Fibroblast of skin of back (primary cell): ENCODE measurements at regions not wholly inside any gene's neighbourhood (a gene's known extent, or its start where the extent isn't known, plus 50 kb on each side); places are given as distances from the start of the nearest gene placed in this dataset.
"Not testable (repeated sequence)": the region's sequence is repeated elsewhere in the genome, so short reads cannot be mapped to it uniquely, and the experiment has no call there.

Experiments
- DNase-seq: peaks from one replicate; pipeline ENCODE4 v3.0.0-alpha.2; 2013

- DNase-seq, result no peak
Observed at GRCh38 chr6:93919365-93919764, 500.0 kb upstream of the EPHA7 start.

- no peak for DNase-seq
Observed at GRCh38 chr6:93918258-93918657, 498.9 kb upstream of the EPHA7 start.

- no peak for DNase-seq
Observed at GRCh38 chr6:93917216-93917615, 497.9 kb upstream of the EPHA7 start.

GRCh38 chr6:93916716-93917115, 497.4 kb upstream of the EPHA7 start:
- DNase-seq, result no peak

- no peak for DNase-seq
Observed at GRCh38 chr6:93915961-93916360, 496.6 kb upstream of the EPHA7 start.

- DNase-seq, result no peak
Observed at GRCh38 chr6:93902517-93902916, 483.2 kb upstream of the EPHA7 start.

GRCh38 chr6:93900142-93900541, 480.8 kb upstream of the EPHA7 start:
- no peak for DNase-seq

GRCh38 chr6:93896081-93896480, 476.7 kb upstream of the EPHA7 start:
- DNase-seq, result no peak

GRCh38 chr6:93894521-93894920, 475.2 kb upstream of the EPHA7 start:
- DNase-seq, result no peak

GRCh38 chr6:93889713-93890112, 470.4 kb upstream of the EPHA7 start:
- DNase-seq, result no peak

- DNase-seq, result no peak
Observed at GRCh38 chr6:93886416-93886815, 467.1 kb upstream of the EPHA7 start.

GRCh38 chr6:93859971-93860370, 440.6 kb upstream of the EPHA7 start:
- no peak for DNase-seq

GRCh38 chr6:93858213-93858612, 438.9 kb upstream of the EPHA7 start:
- DNase-seq, result no peak

GRCh38 chr6:93849857-93850256, 430.5 kb upstream of the EPHA7 start:
- DNase-seq, result no peak

- no peak for DNase-seq
Observed at GRCh38 chr6:93848031-93848742, 428.8 kb upstream of the EPHA7 start.

GRCh38 chr6:93842178-93842577, 422.8 kb upstream of the EPHA7 start:
- DNase-seq, result no peak

GRCh38 chr6:93835451-93836145, 416.2 kb upstream of the EPHA7 start:
- DNase-seq, result not testable (repeated sequence)

- DNase-seq, result not testable (repeated sequence)
Observed at GRCh38 chr6:93835026-93835425, 415.7 kb upstream of the EPHA7 start.

- not testable (repeated sequence) for DNase-seq
Observed at GRCh38 chr6:93833326-93833725, 414.0 kb upstream of the EPHA7 start.

- not testable (repeated sequence) for DNase-seq
Observed at GRCh38 chr6:93829757-93830156, 410.4 kb upstream of the EPHA7 start.

- no peak for DNase-seq
Observed at GRCh38 chr6:93829009-93829408, 409.6 kb upstream of the EPHA7 start.

- DNase-seq, result no peak
Observed at GRCh38 chr6:93828553-93828952, 409.2 kb upstream of the EPHA7 start.

- no peak for DNase-seq
Observed at GRCh38 chr6:93827728-93828127, 408.4 kb upstream of the EPHA7 start.

GRCh38 chr6:93825950-93826349, 406.6 kb upstream of the EPHA7 start:
- no peak for DNase-seq
